GM21515 (cell line): ENCODE measurements at regions not wholly inside any gene's neighbourhood (a gene's known extent, or its start where the extent isn't known, plus 50 kb on each side); places are given as distances from the start of the nearest gene placed in this dataset.
A peak's percentile ranks its signal among the peaks of the same experiment; 100 is the strongest.

ENCODE experiments used
- ATAC-seq: cut with Tn5 transposase; IDR thresholded peaks from one replicate; pipeline ENCODE4 v1.9.1; 2021; ENCODE audit not compliant: unreplicated experiment

DNA sequence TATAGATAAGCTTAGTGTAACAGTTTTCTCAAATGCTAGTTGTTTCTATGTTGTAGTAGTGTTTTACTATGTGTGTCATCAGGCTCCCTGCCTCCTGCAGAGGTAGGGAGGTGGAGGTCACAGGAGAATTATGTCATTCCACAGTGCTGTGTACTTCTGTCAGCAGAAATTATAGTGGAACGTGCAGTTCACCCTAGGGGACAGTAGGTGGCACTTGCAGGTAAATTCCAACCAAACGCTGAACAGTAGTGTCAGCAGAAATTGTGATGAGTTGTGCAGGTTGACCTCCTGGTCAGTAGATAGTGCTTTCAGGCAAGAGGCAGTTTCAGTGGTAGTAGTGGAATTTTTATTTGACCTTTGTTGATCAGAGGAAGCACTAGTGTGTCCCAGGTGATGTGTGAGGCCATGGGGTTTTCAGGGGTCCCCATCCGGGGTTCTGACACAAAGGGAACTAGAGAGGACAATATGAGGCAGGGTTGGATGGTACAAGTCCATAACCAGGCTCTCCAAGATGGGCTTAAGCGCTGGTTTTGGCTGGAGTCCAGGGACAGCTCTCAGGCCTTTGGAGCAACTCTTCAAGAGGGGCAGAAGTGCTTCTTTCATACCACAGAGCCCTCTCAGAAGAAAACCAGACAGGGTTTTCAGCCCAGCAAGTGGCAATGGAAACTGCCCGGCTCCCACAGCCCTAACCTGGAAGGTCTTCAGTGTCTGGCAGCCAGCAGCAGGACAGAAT lies 402.9 kb downstream of the CYLC2 start:
- peak; percentile 93 for ATAC-seq

DNA sequence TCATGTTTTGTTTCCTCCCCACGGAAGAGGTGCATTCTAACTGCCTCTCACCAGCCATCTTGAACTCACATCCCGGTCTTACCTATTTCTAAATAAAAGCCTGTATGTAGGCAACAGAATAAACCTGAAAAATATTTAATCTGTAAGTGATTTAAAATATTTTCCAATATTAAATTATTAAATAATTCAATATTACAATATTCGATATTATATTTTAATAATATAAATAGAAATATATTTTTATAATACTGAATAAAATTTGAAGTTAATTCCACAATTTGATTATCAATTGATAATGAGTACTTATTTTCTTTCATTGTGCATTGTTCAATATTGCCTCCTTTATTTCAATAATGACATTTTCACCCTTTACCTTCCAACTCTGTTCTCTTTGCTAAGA lies 404.4 kb downstream of the CYLC2 start:
- no peak for ATAC-seq

DNA sequence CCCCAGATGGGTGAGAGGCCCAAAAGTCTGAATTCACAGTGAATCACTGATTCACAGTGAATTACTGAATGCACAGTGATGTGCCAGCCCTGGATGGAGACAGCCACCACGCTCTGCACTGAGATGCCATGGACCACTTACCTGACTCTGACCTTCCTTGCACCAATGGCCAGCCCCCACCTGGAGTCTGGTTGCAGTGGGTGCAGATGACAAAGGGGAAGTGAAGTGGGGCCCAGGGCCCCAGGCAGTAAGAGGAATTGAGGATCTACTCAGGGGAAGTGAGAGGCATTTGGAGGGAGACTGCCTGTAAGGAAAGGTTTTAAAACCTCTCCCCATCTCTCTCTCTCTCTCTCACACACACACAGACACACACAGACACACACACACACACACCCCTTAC lies 412.1 kb downstream of the CYLC2 start:
- ATAC-seq: no peak

DNA sequence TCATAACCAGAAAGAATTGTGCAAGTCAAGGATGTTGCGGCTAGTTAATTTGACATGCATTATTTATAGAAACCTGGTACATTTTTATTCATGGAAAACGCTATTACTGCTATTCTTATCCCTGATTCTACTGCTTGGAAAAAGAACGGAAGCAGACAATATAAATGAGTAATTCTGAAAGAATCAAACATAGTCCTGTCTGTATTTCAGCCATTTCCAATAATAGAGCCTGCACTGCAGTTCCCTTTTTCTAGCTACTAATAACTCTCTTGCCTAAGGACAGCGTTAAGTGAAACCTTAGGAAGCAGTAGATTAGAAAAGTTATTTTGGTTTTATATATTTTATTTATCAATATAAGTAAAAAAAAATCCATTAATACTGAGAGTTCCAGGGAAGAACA lies 414.9 kb downstream of the CYLC2 start:
- no peak for ATAC-seq

DNA sequence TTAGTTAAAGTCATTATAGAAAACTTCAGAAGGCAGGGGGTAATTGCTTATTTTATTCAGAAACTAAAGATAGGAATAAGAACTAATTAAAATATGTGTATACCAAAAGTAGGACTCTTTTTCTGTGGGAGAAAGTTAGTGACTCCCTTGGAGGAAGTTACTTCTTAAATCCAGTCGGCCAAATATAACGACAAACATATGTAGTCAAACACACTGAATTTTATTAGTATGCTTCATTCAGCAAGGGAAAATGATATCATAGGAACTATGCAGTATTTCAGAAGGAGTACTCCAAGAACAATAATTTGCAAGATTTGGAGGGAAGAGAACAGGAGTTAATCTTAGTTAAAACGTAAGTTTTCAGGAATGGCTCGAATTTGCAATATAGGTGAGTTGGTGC lies 432.6 kb downstream of the CYLC2 start:
- no peak for ATAC-seq

DNA sequence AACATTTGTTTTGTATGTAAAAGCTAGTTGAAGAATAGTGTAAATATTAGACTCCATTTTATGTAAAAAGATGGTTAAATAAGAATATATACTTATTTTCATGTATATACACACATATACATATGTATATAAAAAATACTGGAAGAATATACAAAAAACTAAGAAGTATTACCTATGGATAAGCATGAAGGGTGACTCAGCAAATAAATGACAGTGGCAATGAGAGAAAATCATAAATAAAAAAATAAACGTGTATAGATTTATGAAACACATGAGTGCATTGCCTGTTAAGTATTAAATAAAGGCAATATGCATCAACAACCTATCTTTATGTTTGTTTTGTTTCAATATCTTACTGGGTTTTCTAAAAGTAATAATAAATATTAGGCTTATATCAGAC lies 435.3 kb downstream of the CYLC2 start:
- no peak for ATAC-seq

DNA sequence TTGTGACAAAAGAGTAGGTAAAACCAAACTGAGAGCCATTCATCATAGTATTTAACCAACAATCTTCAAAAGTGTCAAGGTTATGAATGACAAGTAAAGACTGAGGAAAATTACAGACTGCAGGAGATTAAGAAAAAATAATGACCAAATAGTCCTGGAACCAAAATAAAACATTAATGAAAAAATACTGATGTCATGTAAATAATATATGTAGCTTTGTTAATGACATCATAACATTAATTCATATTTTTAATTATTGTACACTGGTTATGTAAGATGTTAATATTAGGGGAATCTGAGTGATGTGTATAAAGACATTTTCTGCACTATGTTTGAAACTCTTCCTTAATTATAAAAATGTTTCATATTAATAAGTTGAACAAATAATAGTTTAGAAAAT lies 436.7 kb downstream of the CYLC2 start:
- no peak for ATAC-seq

DNA sequence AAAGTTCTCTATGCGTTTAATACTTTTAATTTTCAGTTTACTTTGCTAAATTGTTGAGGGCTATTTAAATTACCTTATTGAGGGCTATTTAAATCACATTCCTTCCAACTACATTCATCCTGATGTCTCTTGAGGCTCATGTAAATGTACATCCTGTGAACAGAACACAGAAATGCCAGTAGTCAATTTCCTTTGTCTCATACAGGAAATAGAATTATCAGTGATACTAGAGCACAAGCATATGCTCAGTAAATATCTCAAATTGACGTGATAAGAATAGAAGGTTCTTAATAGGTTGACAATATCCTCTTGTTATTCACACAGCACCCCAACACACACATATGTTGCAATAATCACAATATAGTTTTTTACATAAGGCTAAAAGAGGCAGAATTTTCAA lies 449.0 kb downstream of the CYLC2 start:
- ATAC-seq: no peak

DNA sequence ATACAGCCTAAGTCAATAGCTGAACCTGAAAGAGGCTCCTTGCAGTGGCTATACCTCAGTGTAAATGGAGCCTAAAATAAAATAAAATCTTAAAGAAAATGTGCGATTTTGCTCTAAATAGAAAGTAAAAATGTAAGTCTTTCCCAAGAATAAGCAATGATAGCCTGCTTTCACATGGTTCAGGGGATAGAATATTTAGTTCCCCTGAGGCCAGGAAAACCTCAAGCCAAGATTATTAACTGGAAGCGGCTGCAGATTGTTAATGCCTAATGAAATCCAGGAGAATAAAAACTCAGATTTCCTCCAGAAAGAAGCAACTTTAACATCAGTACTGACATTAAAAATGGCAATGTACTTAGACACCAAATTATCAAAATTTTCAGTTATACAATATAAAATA lies 463.7 kb downstream of the CYLC2 start:
- ATAC-seq: no peak

DNA sequence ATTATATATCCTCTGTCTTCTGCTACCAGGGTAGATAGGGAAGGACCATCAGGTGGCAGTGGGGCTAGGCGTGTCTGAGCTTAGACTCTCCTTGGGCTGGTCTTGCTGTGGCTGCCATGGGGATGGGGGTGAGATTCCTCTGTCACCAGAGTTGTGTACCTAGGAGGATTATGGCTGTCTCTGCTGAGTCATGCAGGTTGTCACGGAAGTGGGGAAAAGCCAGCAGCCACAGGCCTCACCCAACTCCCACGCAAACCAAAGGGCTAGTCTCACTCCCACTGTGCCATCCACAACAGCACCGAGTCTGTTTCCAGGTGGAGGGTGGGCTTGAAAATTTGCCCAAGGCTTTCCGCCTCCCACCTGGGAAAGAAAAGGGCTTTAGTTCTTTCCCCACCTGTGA lies 476.1 kb downstream of the CYLC2 start:
- ATAC-seq: no peak

DNA sequence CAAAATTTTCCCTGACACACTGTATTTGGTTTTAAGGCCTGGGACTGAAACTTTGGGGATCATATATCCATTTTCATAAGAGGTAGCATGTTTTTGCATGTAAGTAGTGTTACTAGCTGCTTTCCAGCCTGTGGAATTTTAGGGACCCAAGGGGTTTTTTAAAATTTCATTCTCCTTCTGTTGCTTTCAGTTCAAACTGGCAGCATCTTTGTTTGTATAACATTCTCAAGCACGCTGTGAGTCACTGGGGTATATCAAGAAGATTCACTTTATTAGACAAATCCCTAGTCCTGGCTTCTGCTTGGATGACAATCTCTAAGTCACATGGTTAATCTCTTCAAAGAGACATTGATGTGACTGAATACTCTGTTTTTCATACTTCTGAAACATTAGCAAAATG lies 479.0 kb downstream of the CYLC2 start:
- ATAC-seq: no peak

DNA sequence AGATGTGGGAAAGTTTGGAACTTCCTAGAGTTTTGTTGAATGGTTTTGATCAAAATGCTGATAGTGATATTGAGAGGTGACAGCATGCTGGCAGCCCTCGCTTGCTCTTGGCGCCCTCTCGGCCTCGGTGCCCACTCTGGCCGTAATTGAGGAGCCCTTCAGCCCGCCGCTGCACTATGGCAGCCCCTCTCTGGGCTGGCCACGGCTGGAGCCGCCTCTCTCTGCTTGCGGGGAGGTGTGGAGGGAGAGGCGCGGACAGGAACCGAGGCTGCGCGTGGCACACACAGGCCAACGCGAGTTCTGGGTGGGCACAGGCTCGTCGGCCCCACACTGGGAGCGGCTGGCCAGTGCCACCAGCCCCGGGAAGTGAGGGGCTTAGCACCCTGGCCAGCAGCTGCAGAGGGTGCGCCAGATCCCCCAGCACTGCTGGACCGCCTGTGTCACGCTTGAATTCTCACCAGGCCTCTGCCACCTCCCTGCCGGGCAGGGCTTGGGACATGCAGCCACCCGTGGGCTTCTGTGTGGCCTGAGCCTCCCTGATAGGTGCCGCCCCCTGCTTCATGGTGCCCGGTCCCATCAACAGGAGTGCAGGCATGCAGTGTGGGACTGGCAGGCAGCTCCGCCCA lies 488.5 kb downstream of the CYLC2 start:
- ATAC-seq: no peak

DNA sequence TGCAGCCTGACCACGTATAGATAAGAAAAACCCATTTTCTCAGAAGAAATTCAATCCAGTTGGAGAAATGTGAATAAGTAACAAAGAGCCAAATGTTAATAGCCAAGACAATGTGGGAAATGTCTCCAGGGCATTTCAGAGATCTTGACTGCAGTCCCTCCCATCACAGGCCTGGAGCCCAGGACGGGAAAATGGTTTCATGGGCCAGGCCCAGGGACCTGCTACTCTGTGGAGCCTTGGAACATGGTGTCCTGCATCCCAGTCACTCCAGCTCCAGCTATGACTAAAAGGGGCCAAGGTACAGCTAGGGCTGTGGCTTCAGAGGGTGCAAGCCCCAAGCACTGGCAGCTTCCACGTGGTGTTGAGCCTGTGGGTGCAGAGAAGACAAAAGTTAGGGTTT lies 490.0 kb downstream of the CYLC2 start:
- ATAC-seq: no peak

DNA sequence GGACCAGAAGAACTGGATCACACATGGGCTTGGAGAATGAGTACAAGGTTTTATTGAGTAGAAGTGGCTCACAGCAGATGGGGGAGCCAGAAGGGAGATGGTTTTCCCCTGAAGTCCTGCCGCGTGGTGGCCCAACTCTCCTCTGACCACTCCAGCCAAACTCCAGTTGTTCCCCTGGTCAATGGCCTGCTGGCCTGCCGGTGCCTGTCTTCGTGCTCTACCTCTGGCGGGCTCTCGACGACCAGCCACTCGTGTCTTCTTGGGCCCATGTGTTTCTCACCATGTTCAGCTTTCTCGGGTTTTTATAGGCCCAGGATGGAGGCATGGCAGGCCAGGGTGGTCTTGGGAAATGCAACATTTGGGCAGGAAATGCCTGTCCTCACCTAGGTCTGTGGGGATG lies 519.6 kb downstream of the CYLC2 start:
- ATAC-seq: no peak

DNA sequence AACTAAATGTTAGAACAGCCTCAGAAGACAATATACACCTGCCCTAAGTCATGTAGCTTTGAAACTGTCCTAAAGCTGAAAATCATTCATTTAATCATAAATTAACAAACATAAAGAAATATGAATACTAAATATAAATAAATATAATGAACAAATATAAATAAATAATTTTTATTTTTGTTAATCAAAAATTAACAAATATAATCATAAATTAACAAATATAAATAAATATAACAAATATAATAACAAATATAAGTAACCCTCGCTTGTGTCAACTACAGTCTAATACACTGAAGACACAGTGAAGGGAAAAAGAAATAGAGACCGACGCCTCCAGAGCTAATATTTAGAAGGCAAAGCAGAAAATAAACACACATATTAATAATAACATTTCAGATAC lies 527.3 kb downstream of the CYLC2 start:
- ATAC-seq: no peak

DNA sequence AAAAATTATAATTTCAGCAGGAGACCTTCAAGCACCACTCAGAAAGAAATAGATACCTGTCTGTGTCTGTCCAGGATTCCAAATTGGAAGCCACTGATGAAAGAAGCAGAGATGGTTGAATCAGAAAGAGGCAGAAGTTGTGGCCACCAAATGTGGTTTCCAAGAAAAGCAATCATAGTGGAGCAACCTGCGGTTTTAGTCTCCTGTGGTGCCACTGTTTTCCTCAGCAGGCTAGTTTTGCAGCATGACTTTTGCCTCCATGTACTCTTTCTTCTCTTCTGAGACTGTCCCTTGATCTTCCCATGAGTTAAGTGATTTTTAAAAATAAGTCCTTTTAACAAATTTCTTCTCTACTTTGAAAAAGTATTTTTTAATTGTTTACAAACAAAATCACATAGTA lies 535.8 kb downstream of the CYLC2 start:
- no peak for ATAC-seq

DNA sequence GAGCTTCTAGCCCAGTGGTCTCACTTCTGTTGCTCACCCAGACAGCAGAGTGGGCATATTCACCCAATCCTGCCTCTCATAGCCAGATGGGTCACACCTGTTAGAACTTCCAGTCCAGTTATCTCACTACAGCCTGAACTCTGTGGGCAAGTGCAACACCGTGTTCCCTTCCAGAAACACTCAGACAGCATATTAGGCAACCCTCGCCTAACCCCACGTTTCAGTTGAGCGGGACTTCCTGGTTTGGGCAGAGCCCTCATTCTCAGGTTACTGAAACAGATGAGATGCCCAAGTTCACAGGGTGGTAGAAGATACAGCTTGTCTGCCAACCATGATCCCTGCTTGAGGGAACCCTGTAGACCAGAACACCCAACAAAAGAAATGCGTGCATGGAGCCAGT lies 538.2 kb downstream of the CYLC2 start:
- ATAC-seq: no peak

DNA sequence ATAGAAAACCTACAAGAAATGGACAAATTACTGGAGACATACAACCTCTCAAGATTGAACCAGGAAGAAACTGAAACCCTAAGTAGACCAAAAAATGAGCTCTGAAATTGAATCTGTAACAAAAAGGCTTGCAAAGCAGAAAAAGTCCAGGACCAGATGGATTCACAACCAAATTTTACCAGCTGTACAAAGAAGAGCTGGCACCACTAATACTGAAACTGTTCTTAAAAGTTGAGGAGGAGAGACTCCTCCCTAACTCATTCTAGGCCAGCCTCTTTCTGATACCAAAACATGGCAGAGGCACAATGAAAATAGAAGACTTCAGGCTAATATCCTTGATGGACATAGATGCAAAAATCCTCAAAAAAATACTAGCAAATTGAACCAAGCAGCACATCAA lies 542.3 kb downstream of the CYLC2 start:
- ATAC-seq: no peak

DNA sequence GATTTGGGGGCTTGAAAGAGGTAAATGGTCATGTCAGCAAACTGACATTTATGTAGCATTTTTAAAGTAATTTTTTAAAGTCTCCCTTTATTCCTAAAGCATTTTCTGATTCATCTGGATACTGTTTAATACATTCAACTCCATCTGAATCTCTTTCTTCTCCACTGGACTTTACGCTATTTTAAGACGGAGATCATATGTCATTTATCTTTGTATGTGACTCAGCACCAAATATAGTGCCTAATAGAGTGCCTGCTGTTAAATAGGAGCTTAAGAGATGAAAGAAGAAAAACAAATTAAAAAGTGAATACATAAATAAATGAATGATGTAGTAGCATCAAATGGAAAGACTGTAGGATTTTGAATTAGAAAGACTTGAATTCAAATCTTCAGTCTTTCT lies 548.8 kb upstream of the SMC2 start:
- ATAC-seq: no peak

DNA sequence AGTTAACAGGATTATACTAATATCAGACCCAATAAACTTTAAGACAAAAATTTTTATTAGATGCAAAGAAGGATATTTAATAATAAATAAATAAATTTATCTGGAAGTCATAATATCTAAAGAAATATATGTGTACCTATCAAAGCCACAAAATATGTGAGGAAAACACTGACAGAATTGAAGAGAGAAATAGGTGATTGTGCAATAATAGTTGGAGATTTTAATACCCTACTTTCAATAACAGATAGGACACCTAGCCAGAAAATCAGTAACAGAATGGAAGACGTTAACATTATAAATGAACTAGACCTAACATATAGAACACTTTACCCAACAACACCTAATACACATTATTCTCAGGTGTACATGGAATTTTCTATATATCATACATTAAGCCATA lies 541.4 kb upstream of the SMC2 start:
- ATAC-seq: no peak

DNA sequence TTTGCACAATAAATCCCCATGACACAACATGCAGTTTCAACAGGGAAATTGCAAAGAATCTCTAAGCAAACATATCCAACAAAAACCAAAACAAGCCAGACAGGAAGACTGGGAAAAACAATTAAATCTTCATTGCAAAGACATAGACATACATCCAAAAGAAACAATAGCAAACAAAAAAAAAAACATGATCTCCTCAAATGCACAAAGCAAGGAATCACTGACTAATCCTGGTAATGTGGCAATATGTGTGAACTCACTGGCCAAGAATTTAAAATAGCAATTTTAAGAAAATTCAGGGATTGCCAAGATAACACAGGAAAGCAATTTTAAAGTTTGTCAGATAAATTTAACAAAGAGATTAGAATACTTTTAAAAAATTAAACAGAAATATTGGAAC lies 520.1 kb upstream of the SMC2 start:
- ATAC-seq: no peak

DNA sequence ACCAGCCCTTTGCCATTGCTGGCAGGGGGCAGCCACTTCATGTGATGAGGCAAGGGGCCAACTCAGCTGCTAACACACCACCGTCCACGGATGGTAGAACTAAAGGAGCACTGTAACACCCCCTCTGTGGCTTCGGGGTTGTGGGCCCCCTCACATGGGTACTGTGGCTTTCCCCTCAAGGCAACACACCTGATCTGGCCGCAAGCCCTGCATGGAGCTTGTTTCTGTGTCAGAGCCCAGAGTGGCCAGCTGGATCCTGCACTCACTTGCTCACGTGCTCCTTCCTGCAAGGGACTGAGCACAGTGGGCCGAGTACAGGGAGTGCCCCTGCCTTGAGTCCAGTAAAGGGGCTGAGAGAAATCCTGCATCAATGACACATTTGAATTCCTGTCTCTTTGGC lies 507.4 kb upstream of the SMC2 start:
- ATAC-seq: no peak

DNA sequence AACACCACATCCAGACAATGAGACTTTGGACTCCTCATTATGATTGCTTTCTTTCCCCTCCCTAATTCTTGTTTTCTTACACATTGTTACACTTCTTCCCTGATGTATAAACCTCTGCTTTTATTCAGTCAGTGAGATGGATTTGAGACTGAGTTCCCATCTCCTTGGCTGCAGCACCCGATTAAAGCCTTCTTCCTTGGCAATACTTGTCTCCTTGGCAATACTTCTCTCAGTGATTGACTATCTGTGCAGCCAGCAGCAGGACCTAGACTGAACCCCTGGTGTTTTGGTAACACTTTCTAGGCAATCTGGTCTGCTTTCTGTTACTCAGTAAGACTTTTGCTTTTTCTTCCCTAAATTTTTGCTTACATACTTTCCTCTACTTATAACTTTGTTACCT lies 492.8 kb upstream of the SMC2 start:
- no peak for ATAC-seq
